ENCODE measurements at regions not wholly inside any gene's neighbourhood (a gene's known extent, or its start where the extent isn't known, plus 50 kb on each side); places are given as distances from the start of the nearest gene placed in this dataset.

DNA sequence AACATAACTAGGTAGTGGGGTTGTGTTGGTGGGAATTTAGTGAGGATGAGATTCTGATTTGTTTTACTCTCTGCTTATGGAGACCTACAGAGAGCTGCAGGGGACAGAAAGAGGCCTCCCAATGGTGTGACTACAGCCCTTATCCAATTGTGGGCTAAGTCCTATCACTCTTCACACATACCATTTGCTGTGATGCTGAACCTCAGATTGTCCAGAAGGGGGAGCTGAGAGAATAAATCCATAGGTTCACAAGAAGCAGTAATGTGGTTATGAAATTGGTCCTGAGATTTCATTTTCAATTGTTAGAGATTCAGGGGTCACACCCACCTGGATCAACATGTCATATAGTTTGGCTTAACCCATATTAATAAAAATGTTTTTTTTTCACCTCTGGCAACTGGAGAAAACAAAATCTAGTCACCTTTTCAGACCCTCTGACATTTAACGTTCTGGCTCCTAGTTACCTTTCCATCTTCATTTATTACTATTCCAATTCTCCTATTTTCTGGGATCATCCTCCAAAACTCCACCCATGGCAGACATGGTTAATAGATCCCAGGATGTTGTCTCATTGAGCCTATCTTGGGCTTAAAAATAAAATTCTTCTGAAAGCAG, 53.3 kb upstream of the PTPN5 start:
- TF ChIP-seq POLR2A (IDR thresholded peaks at IDR 0.05; ENCODE audit: low read length) (no peak), GATA1 (IDR thresholded peaks at IDR 0.05; ENCODE audit: low read depth, low read length) (no peak)

Measured in erythroblast (primary cell).